Mesenchymal stem cell (in vitro differentiated cells and primary cell): ENCODE measurements at regions not wholly inside any gene's neighbourhood (a gene's known extent, or its start where the extent isn't known, plus 50 kb on each side); places are given as distances from the start of the nearest gene placed in this dataset.

ENCODE experiments used
- DNase-seq: peaks from one replicate; pipeline ENCODE4 v3.0.0-alpha.2; 2013
- H2AFZ ChIP-seq: one replicate; pipeline ENCODE4 v1.6.1; 2013; ENCODE audit warnings: low read depth, mild to moderate bottlenecking, control low read depth, inconsistent platforms, low read length, moderate library complexity
- H2AK5ac ChIP-seq: 2 replicates; pipeline ENCODE4 v1.6.1; 2013; ENCODE audit warnings: low read length, moderate library complexity, mild to moderate bottlenecking, inconsistent platforms; ENCODE audit not compliant: severe bottlenecking
- H2BK120ac ChIP-seq: one replicate; pipeline ENCODE4 v1.6.1; 2013; ENCODE audit warnings: low read depth, mild to moderate bottlenecking, inconsistent platforms, low read length, moderate library complexity
- H2BK12ac ChIP-seq, 2 experiments: one replicate each; pipeline ENCODE4 v1.6.1; 2013; ENCODE audit warnings: inconsistent platforms in 2 of 2, low read length in 2 of 2, mild to moderate bottlenecking in 2 of 2, moderate library complexity in 2 of 2, control low read depth in 1 of 2
- H2BK15ac ChIP-seq: one replicate; pipeline ENCODE4 v1.6.1; 2013; ENCODE audit warnings: mild to moderate bottlenecking, low read depth, inconsistent platforms; ENCODE audit not compliant: poor library complexity, severe bottlenecking
- H2BK5ac ChIP-seq: 2 replicates; pipeline ENCODE4 v1.6.1; 2013; ENCODE audit warnings: low read depth, mild to moderate bottlenecking, low read length, control low read depth, inconsistent platforms; ENCODE audit not compliant: poor library complexity, severe bottlenecking
- H3K14ac ChIP-seq, 2 experiments: one replicate each; pipeline ENCODE4 v1.6.1; 2013; ENCODE audit warnings: inconsistent platforms in 2 of 2, low read length in 2 of 2, control low read depth in 1 of 2, mild to moderate bottlenecking in 1 of 2, moderate library complexity in 1 of 2
- H3K18ac ChIP-seq, 2 experiments: one replicate each; pipeline ENCODE4 v1.6.1; 2013; ENCODE audit warnings: inconsistent platforms in 2 of 2, low read length in 2 of 2, control low read depth in 1 of 2, low read depth in 1 of 2, mild to moderate bottlenecking in 1 of 2
- H3K23ac ChIP-seq, 2 experiments: one replicate each; pipeline ENCODE4 v1.6.1; 2013; ENCODE audit warnings: inconsistent platforms in 2 of 2, low read length in 2 of 2, mild to moderate bottlenecking in 2 of 2, moderate library complexity in 2 of 2, control low read depth in 1 of 2
- H3K27ac ChIP-seq: 2 replicates; pipeline ENCODE4 v1.5.1; 2013; ENCODE audit warnings: mild to moderate bottlenecking, moderate library complexity, low read length, control low read depth, inconsistent platforms; ENCODE audit not compliant: poor library complexity, severe bottlenecking
- H3K27me3 ChIP-seq, 2 experiments: 2 replicates each; pipeline versions ENCODE4 v1.6.1 to v1.7.0; 2013; ENCODE audit warnings: low read length in 2 of 2, mild to moderate bottlenecking in 2 of 2, moderate library complexity in 2 of 2, control low read depth in 1 of 2, inconsistent platforms in 1 of 2; ENCODE audit not compliant: control insufficient read depth in 1 of 2, insufficient read depth in 1 of 2
- H3K36me3 ChIP-seq, 2 experiments: 2 replicates each; pipeline versions ENCODE4 v1.6.1 to v1.7.0; 2013; ENCODE audit warnings: low read length in 2 of 2, control low read depth in 1 of 2, inconsistent platforms in 1 of 2, low read depth in 1 of 2, mild to moderate bottlenecking in 1 of 2; ENCODE audit not compliant: insufficient read depth in 2 of 2, control insufficient read depth in 1 of 2
- H3K4ac ChIP-seq, 2 experiments: one replicate each; pipeline ENCODE4 v1.6.1; 2013; ENCODE audit warnings: inconsistent platforms in 2 of 2, low read length in 2 of 2, mild to moderate bottlenecking in 2 of 2, moderate library complexity in 2 of 2, control low read depth in 1 of 2, low read depth in 1 of 2
- H3K4me1 ChIP-seq: 2 replicates; pipeline ENCODE4 v1.6.1; 2013; ENCODE audit warnings: low read depth, low read length, control low read depth; ENCODE audit not compliant: control insufficient read depth, insufficient read depth
- H3K4me2 ChIP-seq: 2 replicates; pipeline ENCODE4 v1.6.1; 2013; ENCODE audit warnings: low read length, mild to moderate bottlenecking, inconsistent platforms; ENCODE audit not compliant: poor library complexity, severe bottlenecking
- H3K4me3 ChIP-seq, 2 experiments: 2 replicates each; pipeline versions ENCODE4 v1.5.1 to v1.7.0; 2013; ENCODE audit warnings: low read length in 2 of 2, mild to moderate bottlenecking in 2 of 2, control low read depth in 1 of 2, low read depth in 1 of 2; ENCODE audit not compliant: insufficient read depth in 1 of 2
- H3K79me1 ChIP-seq: replicated peaks from 2 replicates; pipeline ENCODE4 v1.6.1; 2013; ENCODE audit warnings: mild to moderate bottlenecking, control low read depth, low read length, inconsistent platforms; ENCODE audit not compliant: poor library complexity, severe bottlenecking
- H3K9ac ChIP-seq: 2 replicates; pipeline ENCODE4 v1.7.0; 2013; ENCODE audit warnings: mild to moderate bottlenecking, low read length, moderate library complexity
- H3K9me3 ChIP-seq: 2 replicates; pipeline ENCODE4 v1.7.0; 2013; ENCODE audit warnings: mild to moderate bottlenecking, low read length; ENCODE audit not compliant: control insufficient read depth
- H4K8ac ChIP-seq: one replicate; pipeline ENCODE4 v1.6.1; 2013; ENCODE audit warnings: inconsistent platforms, mild to moderate bottlenecking, low read length, moderate library complexity
- H4K91ac ChIP-seq: one replicate; pipeline ENCODE4 v1.6.1; 2013; ENCODE audit warnings: mild to moderate bottlenecking, low read length, inconsistent platforms
- WGBS: methylation state at CpG from one replicate; pipeline ENCODE4 v1.1.7; 2013; ENCODE audit warnings: mixed read lengths; 5-methylcytosine and 5-hydroxymethylcytosine counted together

GRCh38 chr17:79405823-79406222, 205.0 kb downstream of the RBFOX3 start:
- no peak overlapping the region for H3K27ac ChIP-seq
- H2BK12ac ChIP-seq = no peak overlapping the region
- DNase-seq = no peak
- H4K91ac ChIP-seq = no peak overlapping the region
- H3K27me3 ChIP-seq = peaks cover 21 to 92% of the 10 kb centered on the region in 2 experiments
- peaks cover 2% of the 10 kb centered on the region for H3K4me1 ChIP-seq
- H2BK120ac ChIP-seq = no peak overlapping the region
- no peaks in the 10 kb centered on the region for H3K79me1 ChIP-seq
- H3K4me3 ChIP-seq = no peak overlapping the region
- no peak overlapping the region for H2BK15ac ChIP-seq
- WGBS = 75% methylated on average over 1 of the region's 1 CpG
- no peak overlapping the region for H3K4ac ChIP-seq
- no peak overlapping the region for H2AK5ac ChIP-seq
- no peaks in the 10 kb centered on the region for H3K36me3 ChIP-seq
- no peak overlapping the region for H4K8ac ChIP-seq
- no peak overlapping the region for H2AFZ ChIP-seq
- no peak overlapping the region for H3K9ac ChIP-seq
- no peak overlapping the region for H3K14ac ChIP-seq
- H2BK5ac ChIP-seq = no peak overlapping the region
- no peak overlapping the region for H3K4me2 ChIP-seq
- no peaks in the 10 kb centered on the region for H3K9me3 ChIP-seq
- no peak overlapping the region for H3K23ac ChIP-seq
- H3K18ac ChIP-seq = no peak overlapping the region

GRCh38 chr17:79404136-79404911, 206.5 kb downstream of the RBFOX3 start:
- H3K79me1 ChIP-seq = no peaks in the 10 kb centered on the region
- H3K27me3 ChIP-seq = peaks cover 36 to 92% of the 10 kb centered on the region in 2 experiments
- H4K91ac ChIP-seq = no peak overlapping the region
- H2BK5ac ChIP-seq = no peak overlapping the region
- H3K4me2 ChIP-seq = no peak overlapping the region
- no peak overlapping the region for H4K8ac ChIP-seq
- H3K18ac ChIP-seq = no peak overlapping the region
- no peaks in the 10 kb centered on the region for H3K36me3 ChIP-seq
- peaks cover 3% of the 10 kb centered on the region for H3K4me1 ChIP-seq
- no peak overlapping the region for H2AK5ac ChIP-seq
- no peak overlapping the region for H3K27ac ChIP-seq
- H2AFZ ChIP-seq = no peak overlapping the region
- H2BK12ac ChIP-seq = no peak overlapping the region
- H3K23ac ChIP-seq = no peak overlapping the region
- no peak overlapping the region for H2BK15ac ChIP-seq
- H3K9ac ChIP-seq = no peak overlapping the region
- no peak overlapping the region for H3K4ac ChIP-seq
- DNase-seq = no peak
- H3K9me3 ChIP-seq = no peaks in the 10 kb centered on the region
- H3K4me3 ChIP-seq = no peak overlapping the region
- H2BK120ac ChIP-seq = no peak overlapping the region
- WGBS = 82% methylated on average over 16 of the region's 16 CpGs
- H3K14ac ChIP-seq = no peak overlapping the region

GRCh38 chr17:79401704-79402674, 208.9 kb downstream of the RBFOX3 start:
- 52% methylated on average over 26 of the region's 26 CpGs for WGBS
- H2AK5ac ChIP-seq = no peak overlapping the region

More at GRCh38 chr17:79401704-79402674, 208.9 kb downstream of the RBFOX3 start:
- H3K9me3 ChIP-seq = no peaks in the 10 kb centered on the region
- H2BK12ac ChIP-seq = no peak overlapping the region
- H4K8ac ChIP-seq = no peak overlapping the region
- H2BK120ac ChIP-seq = no peak overlapping the region
- H3K23ac ChIP-seq = no peak overlapping the region
- H3K9ac ChIP-seq = no peak overlapping the region
- H2BK5ac ChIP-seq = no peak overlapping the region
- no peak overlapping the region for H3K4me3 ChIP-seq
- H3K79me1 ChIP-seq = no peaks in the 10 kb centered on the region
- no peak overlapping the region for H4K91ac ChIP-seq
- no peaks in the 10 kb centered on the region for H3K36me3 ChIP-seq
- no peak overlapping the region for H3K4ac ChIP-seq
- no peak overlapping the region for H2AFZ ChIP-seq
- H3K4me2 ChIP-seq = no peak overlapping the region
- H2BK15ac ChIP-seq = no peak overlapping the region
- H3K14ac ChIP-seq = no peak overlapping the region
- DNase-seq = no peak
- H3K27ac ChIP-seq = no peak overlapping the region
- peaks cover 3% of the 10 kb centered on the region for H3K4me1 ChIP-seq
- H3K18ac ChIP-seq = no peak overlapping the region
- H3K27me3 ChIP-seq = peaks cover 23 to 89% of the 10 kb centered on the region in 2 experiments
